DMS153 treated with DMSO at 0.1 percent for 48 hours (cell line): ENCODE measurements at regions not wholly inside any gene's neighbourhood (a gene's known extent, or its start where the extent isn't known, plus 50 kb on each side); places are given as distances from the start of the nearest gene placed in this dataset.

Source experiments
- DNase-seq: peaks from one replicate; lab custom pipeline; 2025; ENCODE audit not compliant: unreplicated experiment; lab: John Stamatoyannopoulos, UW

DNA sequence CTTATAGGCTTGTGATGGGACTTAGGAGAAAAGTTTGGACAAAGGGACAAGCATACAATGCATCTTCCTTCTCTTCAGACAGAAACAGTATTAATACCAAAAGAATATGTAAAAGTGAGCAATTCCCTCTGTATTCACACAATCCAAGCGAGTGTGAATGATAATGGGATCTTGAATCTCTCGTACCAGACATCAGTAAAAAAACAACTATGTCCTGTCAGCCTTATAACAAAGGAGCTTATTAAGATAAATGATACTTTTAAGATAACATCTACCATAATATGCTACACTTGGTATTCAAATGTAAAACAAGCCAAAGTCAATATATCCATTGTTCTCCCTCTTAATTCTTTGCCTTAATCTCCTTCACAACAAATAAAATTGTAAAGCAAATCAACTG is 288.6 kb upstream of the CNTN6 start:
- no peak for DNase-seq

DNA sequence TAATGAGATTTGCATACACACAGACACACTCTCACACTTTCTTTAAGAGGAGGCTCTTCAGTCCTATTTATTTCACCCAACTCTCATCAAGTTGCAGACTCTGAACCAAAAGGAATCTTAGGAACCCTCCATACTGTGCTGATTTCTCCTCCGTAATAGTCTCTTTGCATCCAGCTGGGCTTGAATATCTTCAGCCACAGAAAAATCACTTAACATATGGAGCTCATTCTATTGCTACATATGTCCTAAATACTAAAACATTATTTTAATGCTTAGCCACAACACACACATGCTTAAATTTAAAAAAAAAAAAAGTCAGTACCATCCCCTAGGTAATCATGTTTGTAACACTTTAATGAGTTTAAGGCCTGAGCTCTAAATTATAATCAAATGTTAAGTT is 287.5 kb upstream of the CNTN6 start:
- DNase-seq, result no peak

DNA sequence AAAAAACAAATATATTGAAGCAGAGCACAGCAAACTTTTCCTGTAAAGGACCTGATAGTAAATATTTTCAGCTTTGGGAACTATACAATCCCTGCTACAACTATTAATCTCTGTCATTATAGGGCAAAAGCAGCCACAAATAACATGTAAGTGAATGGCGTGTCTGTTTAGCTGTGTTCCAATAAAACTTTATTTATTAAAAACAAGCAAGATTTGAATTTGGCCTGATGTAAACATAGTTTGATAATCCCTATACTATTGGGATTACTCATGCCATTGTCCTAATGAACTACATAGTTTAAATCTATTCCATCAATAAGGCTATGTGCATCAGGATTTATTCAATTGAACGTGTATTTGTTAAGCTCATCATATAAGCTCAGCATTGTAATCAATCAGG is 286.8 kb upstream of the CNTN6 start:
- no peak for DNase-seq

- no peak for DNase-seq
Measured at GRCh38 chr3:816605-817004, 276.2 kb upstream of the CNTN6 start.

GRCh38 chr3:834679-835078 is 258.1 kb upstream of the CNTN6 start:
- no peak for DNase-seq

GRCh38 chr3:835096-835495 is 257.7 kb upstream of the CNTN6 start:
- no peak for DNase-seq

- no peak for DNase-seq
Measured at GRCh38 chr3:839981-840380, 252.8 kb upstream of the CNTN6 start.

DNA sequence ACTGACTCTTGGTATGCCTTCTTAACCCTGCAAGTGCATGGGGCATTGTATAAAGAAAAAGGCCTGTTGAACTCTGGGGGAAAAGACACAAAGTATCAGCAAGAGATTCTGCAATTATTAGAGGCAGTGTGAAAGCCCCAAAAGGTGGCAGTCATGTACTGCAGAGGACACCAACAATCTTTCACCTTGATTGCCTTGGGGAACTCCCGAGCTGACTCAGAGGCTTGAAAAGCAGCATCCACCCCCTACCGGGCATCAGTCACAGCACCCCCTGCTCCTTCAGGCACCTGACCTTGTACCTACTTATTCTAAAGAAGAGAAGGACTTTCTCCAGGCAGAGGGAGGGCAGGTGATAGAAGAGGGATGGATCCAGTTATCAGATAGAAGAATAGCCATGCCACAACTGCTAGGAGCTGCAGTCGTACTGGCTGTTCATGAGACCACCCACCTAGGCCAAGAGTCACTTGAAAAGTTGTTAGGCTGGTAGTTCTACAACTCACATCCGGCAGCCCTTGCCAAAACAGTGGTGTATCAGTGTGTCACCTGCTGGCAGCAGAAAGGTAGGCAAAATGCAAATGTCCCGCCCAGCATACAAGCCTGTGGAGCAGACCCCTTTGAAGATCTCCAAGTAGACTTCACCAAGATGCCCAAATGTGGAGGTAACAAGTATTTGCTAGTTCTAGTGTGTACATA is 241.6 kb upstream of the CNTN6 start:
- no peak for DNase-seq

- no peak for DNase-seq
Measured at GRCh38 chr3:852033-852432, 240.8 kb upstream of the CNTN6 start.

DNA sequence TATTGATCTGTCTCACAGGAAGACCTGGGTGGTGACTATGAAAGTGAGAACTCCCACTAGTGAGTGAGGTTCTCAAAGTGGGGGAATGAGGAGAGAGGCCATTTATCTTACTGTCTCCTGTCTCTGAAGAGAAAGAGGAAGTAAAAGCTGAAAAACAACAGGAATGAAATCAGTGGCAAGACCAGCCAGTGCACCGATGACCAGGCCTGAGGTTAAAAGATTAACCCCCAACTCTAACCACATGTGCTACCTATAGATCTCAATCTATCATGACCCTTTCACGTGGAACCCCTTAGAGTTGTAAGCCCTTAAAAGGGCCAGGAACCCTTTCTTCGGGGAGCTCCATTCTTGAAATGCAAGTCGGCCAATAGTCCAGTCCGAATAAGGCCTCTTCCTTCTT is 239.3 kb upstream of the CNTN6 start:
- DNase-seq, result no peak

DNA sequence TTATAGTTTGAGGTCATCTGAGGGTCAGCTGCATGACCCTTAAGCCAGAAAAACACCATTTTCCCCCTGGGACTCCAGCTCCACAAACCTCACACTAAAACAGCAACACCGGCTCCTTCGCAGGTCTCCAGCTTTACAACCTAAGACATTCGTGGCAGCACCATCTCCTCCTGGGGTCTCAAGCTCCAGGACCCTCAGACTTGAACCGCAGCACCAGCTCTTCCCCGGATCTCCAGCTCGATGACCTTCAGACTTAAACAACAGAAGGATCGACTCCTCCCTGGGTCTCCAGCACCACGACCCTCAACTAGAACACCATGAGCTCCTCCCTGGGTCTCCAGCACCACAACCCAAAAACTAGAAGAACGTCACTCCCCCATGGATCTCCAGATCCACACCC is 233.7 kb upstream of the CNTN6 start:
- no peak for DNase-seq

- DNase-seq, result no peak
Measured at GRCh38 chr3:861721-862120, 231.1 kb upstream of the CNTN6 start.

GRCh38 chr3:869269-869668 is 223.6 kb upstream of the CNTN6 start:
- DNase-seq, result no peak

GRCh38 chr3:869734-870133 is 223.1 kb upstream of the CNTN6 start:
- no peak for DNase-seq

DNA sequence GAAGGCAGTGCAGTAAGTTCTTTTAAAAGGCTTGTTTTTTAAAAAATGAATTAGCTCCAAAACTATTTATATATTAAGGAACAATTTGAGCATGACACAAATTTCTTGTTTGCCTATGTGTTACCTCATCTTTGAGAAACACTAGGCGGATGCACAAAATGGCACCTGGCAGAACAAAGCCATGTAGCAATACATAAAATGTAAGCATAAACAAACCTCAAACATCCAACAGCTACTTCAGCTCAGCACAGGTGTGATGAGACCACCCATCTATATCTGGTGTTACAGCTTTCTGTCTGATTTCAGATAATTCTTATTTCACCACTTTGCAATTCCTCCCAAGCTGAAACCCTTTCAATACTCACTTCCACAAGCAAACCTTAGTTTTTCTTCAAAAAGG is 221.2 kb upstream of the CNTN6 start:
- no peak for DNase-seq

DNA sequence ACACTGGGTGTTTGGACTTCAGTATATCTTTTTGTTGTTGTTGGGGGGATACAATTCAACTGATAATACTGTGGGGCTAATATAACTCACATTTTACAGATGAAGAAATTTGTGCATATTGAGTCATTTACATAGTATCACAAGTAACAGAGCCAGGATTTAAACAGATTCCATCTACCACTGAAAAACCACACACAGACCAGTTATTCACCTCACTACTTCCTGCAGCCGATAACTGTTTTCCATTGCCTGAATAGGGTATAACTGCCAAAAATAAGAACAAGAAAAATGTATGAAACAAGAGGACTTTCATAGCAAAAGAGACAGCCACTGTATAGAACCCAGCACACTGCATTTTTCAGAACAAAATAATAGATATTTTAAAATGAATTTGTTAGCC is 215.8 kb upstream of the CNTN6 start:
- DNase-seq, result no peak

DNA sequence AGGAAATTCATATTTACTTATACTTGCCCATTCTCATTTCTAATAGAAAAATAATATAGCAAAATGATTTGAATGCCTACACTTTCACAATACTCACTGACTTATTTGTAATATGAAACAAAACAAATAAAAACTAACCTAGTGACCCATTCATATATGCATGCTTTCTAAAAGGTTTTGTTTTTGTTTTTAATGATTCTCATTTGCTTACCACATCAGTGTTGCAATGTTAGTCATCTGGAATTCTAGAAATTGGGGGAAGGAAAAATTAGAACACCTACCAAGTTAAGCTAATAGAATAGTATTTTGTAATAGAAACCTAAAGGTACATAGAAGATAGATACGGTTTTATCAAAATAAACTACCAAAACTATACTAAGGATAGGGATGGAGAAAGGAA is 214.1 kb upstream of the CNTN6 start:
- no peak for DNase-seq

- no peak for DNase-seq
Measured at GRCh38 chr3:880371-880770, 212.5 kb upstream of the CNTN6 start.

GRCh38 chr3:882533-882932 is 210.3 kb upstream of the CNTN6 start:
- no peak for DNase-seq

GRCh38 chr3:901953-902778 is 190.7 kb upstream of the CNTN6 start:
- no peak for DNase-seq

DNA sequence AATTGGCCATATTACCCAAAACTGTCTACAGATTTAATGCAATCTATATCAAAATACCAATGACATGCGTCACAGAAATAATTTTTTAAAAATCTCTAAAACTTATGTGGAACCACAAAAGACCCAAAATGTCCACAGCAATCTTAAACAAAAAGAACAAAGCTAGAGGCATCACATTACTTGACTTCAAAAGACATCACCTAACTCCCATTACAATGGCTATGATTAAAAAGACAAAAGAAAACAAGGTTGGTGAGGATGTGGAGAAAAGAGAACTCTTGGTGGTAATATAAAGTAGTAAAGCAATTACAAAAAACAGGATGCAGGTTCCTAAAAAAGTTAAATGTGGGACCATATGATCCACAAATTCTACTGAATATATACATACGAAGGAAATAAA is 187.6 kb upstream of the CNTN6 start:
- no peak for DNase-seq

GRCh38 chr3:906739-907138 is 186.1 kb upstream of the CNTN6 start:
- DNase-seq, result no peak

DNA sequence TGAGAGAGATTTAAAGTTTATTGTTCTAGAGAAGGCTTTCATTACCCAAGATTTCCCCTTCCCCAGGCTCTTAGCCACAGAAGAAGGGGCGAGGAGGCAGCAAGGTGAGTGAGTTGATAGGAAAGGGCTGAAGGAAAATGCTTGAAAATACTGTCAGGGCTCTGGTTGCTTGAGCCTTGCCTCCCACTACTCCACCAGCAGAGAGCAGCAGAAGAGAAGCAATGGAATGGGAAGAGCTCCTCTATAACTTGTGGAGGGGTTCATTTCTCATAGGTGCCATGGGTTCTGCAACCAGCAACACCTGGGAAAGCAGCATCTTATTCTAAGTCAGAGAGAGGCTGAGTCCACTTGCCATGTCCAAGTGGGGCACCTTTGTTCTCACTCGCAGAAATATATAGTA is 184.0 kb upstream of the CNTN6 start:
- no peak for DNase-seq
